Chondrocyte (in vitro differentiated cells): ENCODE measurements at regions not wholly inside any gene's neighbourhood (a gene's known extent, or its start where the extent isn't known, plus 50 kb on each side); places are given as distances from the start of the nearest gene placed in this dataset.
A peak's percentile ranks its signal among the peaks of the same experiment; 100 is the strongest.
"Not testable (repeated sequence)": the region's sequence is repeated elsewhere in the genome, so short reads cannot be mapped to it uniquely, and the experiment has no call there.

Source experiments
- DNase-seq: peaks from one replicate; pipeline ENCODE4 v3.0.0; 2021; ENCODE audit warnings: mixed read lengths, low spot score
- H3K27ac Mint-ChIP-seq: one replicate; pipeline ENCODE4 v1.8.0; 2021; ENCODE audit warnings: mild to moderate bottlenecking, moderate library complexity, mixed read lengths; ENCODE audit not compliant: unreplicated experiment
- H3K27me3 Mint-ChIP-seq: 2 replicates; pipeline ENCODE4 v1.8.0; 2021; ENCODE audit warnings: low read depth, mixed read lengths
- H3K36me3 Mint-ChIP-seq: 2 replicates; pipeline ENCODE4 v1.8.0; 2021; ENCODE audit warnings: low read depth, mixed read lengths
- H3K4me1 Mint-ChIP-seq: 2 replicates; pipeline ENCODE4 v1.8.0; 2021; ENCODE audit warnings: low read depth, mild to moderate bottlenecking, mixed read lengths
- H3K4me3 Mint-ChIP-seq: one replicate; pipeline ENCODE4 v1.8.0; 2021; ENCODE audit warnings: mild to moderate bottlenecking, moderate library complexity, mixed read lengths; ENCODE audit not compliant: unreplicated experiment
- H3K9me3 Mint-ChIP-seq: 2 replicates; pipeline ENCODE4 v1.8.0; 2021; ENCODE audit warnings: low read depth, mixed read lengths
- TF ChIP-seq, protein P1 (sequence below): fragments of 200-600 bp; sonication (generic); IDR thresholded peaks from 2 replicates; pipeline ENCODE4 v1.5.0; 2021; ENCODE audit warnings: antibody characterized with exemption, mild to moderate bottlenecking, moderate library complexity

- H3K9me3 Mint-ChIP-seq = no peaks in the 10 kb centered on the region
- peaks cover 36% of the 10 kb centered on the region for H3K27me3 Mint-ChIP-seq
- no peak overlapping the region for H3K4me3 Mint-ChIP-seq
- peaks cover 22% of the 10 kb centered on the region for H3K4me1 Mint-ChIP-seq
- no peak for DNase-seq
- H3K27ac Mint-ChIP-seq = no peak overlapping the region
- no peaks in the 10 kb centered on the region for H3K36me3 Mint-ChIP-seq
- TF ChIP-seq, protein P1, sequence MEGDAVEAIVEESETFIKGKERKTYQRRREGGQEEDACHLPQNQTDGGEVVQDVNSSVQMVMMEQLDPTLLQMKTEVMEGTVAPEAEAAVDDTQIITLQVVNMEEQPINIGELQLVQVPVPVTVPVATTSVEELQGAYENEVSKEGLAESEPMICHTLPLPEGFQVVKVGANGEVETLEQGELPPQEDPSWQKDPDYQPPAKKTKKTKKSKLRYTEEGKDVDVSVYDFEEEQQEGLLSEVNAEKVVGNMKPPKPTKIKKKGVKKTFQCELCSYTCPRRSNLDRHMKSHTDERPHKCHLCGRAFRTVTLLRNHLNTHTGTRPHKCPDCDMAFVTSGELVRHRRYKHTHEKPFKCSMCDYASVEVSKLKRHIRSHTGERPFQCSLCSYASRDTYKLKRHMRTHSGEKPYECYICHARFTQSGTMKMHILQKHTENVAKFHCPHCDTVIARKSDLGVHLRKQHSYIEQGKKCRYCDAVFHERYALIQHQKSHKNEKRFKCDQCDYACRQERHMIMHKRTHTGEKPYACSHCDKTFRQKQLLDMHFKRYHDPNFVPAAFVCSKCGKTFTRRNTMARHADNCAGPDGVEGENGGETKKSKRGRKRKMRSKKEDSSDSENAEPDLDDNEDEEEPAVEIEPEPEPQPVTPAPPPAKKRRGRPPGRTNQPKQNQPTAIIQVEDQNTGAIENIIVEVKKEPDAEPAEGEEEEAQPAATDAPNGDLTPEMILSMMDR = peak; percentile 52
These were observed 78.7 kb downstream of the ACTL7B start for GRCh38 chr9:108776920-108777639.

- no peaks in the 10 kb centered on the region for H3K36me3 Mint-ChIP-seq
- DNase-seq = no peak
- TF ChIP-seq, protein P1 = no peak
- H3K4me1 Mint-ChIP-seq = peaks cover 21% of the 10 kb centered on the region
- no peak overlapping the region for H3K27ac Mint-ChIP-seq
- peaks cover 34% of the 10 kb centered on the region for H3K27me3 Mint-ChIP-seq
- H3K4me3 Mint-ChIP-seq = no peak overlapping the region
- H3K9me3 Mint-ChIP-seq = no peaks in the 10 kb centered on the region
These were observed 79.9 kb downstream of the ACTL7B start for GRCh38 chr9:108775901-108776306.

GRCh38 chr9:108774088-108774487 lies 81.7 kb downstream of the ACTL7B start:
- H3K4me1 Mint-ChIP-seq = peaks cover 20% of the 10 kb centered on the region
- H3K36me3 Mint-ChIP-seq, H3K27ac Mint-ChIP-seq, H3K4me3 Mint-ChIP-seq, H3K9me3 Mint-ChIP-seq, DNase-seq: not testable (repeated sequence)
- peaks cover 24% of the 10 kb centered on the region for H3K27me3 Mint-ChIP-seq

DNA sequence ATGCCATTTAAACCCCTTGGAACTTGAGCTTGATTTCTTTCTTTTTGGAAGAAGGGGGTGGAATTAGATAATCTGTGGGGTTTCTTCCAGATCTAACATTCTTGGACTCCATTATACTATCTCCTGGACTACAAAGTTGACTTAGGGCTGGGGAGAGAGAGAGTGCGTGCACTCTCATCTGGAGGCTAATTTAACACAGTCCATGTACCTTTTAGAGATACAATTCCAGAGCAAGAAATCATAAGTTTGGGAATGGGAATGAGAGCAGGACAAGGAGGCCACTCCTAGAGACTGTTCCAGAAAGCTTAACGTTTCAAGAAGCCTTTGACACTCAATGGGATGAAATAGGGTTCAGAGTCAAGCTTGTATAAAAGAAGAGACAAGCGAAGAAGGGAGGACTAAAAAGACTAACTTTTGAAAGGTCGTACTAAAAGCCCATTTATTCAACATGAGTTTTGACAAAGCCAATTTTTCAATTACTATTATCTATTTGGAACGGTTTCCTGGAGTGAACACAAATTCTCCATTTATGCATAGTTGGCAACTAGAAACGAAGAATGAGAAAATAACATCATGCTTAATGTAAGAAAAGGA lies 83.4 kb downstream of the ACTL7B start:
- Mint-ChIP-seq H3K4me3 (no peak overlapping the region), H3K27me3 (peaks cover 20% of the 10 kb centered on the region), H3K36me3 (peaks cover 6% of the 10 kb centered on the region), H3K27ac (no peak overlapping the region), H3K9me3 (peaks cover 5% of the 10 kb centered on the region), H3K4me1 (peaks cover 19% of the 10 kb centered on the region)
- TF ChIP-seq, protein P1 = no peak
- no peak for DNase-seq

DNA sequence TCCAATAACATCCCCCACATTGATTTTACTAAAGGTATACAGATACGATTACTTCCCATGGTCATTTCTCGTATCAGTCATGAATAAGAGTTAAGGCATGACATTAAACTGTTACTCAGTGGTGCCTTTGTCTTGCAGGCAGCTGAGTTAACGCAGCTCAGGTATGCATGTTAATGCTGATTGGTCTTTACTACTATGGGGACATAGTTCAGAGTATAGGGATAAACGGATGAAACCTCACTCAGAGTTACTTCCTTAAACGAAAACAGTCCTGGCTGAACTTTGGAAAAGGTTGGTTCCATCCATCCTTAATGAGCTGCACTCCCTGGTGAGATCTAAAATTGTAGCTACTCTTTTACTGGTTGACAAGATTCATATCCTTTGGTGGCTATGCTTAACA lies 87.0 kb downstream of the ACTL7B start:
- Mint-ChIP-seq H3K36me3 (peaks cover 6% of the 10 kb centered on the region), H3K27me3 (peaks cover 13% of the 10 kb centered on the region), H3K4me3 (no peak overlapping the region), H3K4me1 (no peaks in the 10 kb centered on the region), H3K9me3 (peaks cover 5% of the 10 kb centered on the region), H3K27ac (no peak overlapping the region)
- TF ChIP-seq, protein P1 = no peak
- no peak for DNase-seq
